Mucosa of descending colon (tissue), 3 donors: ENCODE measurements at regions not wholly inside any gene's neighbourhood (a gene's known extent, or its start where the extent isn't known, plus 50 kb on each side); places are given as distances from the start of the nearest gene placed in this dataset.
A peak's percentile ranks its signal among the peaks of the same experiment; 100 is the strongest.

Experiments
- ATAC-seq: fragments of 200-7000 bp; cut with Tn5 transposase; one replicate; pipeline ENCODE4 v1.9.1; 2020; ENCODE audit warnings: mild to moderate bottlenecking, moderate library complexity
- DNase-seq, 3 donors: peaks; one replicate each; pipeline ENCODE4 v3.0.0-alpha.2; 2020
- H3K36me3 ChIP-seq: fragments of 200-600 bp; one replicate; pipeline ENCODE4 v1.8.0; 2021; ENCODE audit warnings: low read depth, mild to moderate bottlenecking
- H3K4me1 ChIP-seq: fragments of 200-600 bp; one replicate; pipeline ENCODE4 v1.8.0; 2021; ENCODE audit warnings: low read depth, mild to moderate bottlenecking
- H3K4me3 ChIP-seq: fragments of 200-600 bp; one replicate; pipeline ENCODE4 v1.8.0; 2021; ENCODE audit warnings: mild to moderate bottlenecking
- H3K9me3 ChIP-seq: fragments of 200-600 bp; one replicate; pipeline ENCODE4 v1.8.0; 2021; ENCODE audit warnings: mild to moderate bottlenecking
- intact Hi-C, 2 donors: fragments of 100-400 bp; cut with DNase I in 1 of 2; cut with micrococcal nuclease in 1 of 2; formaldehyde crosslinking; loops; one replicate each; pipeline versions ENCODE4 v1.11.0 to v1.11.1; 2022; cut with DNase I, micrococcal nuclease
- TF ChIP-seq, protein P1 (sequence below): fragments of 200-600 bp; IDR thresholded peaks from one replicate; pipeline ENCODE4 v1.8.0; 2022; ENCODE audit warnings: antibody characterized with exemption, mild to moderate bottlenecking
- donor health status: DM: no; HTN: no; CAD: no; lungs with moderate emphysema.
- donor health status: DM: no; HTN: no; CAD: no.
- donor health status: DM: no; HTN: yes; CAD: no.

DNA sequence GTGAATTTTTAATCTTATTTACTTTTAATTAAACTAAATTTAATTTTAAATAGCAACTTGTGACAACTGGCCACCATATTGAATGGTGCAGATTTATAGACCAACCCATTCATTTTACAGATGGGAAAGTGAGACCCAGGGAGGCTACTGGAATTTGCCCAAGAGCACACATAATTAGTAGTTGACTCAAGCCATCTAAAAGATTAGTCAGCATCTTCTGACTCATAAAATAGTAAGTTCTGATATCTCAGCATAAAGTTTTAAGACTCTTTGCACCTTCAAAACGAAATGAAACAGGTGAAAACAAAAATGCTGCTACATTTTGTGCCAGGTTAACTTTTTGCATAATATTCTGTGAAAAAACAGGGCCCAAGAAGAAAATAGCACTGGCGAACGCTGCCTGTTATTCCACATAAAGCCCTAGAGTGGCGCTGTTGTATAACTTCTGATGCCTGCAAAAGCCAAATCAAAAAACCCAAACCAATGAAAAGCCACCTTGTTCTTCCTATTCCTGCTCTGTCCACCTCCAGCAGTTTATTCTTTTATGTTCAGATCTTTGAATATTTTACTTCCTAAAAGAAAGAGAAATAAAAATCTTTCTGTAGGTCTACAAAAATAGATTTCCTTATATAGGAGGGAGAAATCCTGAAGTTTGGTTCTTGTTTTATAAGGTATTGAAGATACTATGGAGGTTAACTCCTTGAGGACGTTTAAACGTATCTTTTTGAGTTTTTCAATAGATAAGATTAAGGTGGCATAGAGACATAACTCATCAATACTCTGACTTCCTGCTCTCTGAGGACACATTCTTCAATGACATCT, 62.8 kb downstream of the OTOL1 start:
- peak in 1 of 3 donors; percentile 3 for DNase-seq
- intact Hi-C loops, result no loop called here
- ATAC-seq, result peak; percentile 39

GRCh38 chr3:161560008-161560637, 63.5 kb downstream of the OTOL1 start:
- H3K36me3 ChIP-seq, result no peaks in the 10 kb centered on the region
- H3K4me3 ChIP-seq, result no peak overlapping the region
- TF ChIP-seq, protein P1, sequence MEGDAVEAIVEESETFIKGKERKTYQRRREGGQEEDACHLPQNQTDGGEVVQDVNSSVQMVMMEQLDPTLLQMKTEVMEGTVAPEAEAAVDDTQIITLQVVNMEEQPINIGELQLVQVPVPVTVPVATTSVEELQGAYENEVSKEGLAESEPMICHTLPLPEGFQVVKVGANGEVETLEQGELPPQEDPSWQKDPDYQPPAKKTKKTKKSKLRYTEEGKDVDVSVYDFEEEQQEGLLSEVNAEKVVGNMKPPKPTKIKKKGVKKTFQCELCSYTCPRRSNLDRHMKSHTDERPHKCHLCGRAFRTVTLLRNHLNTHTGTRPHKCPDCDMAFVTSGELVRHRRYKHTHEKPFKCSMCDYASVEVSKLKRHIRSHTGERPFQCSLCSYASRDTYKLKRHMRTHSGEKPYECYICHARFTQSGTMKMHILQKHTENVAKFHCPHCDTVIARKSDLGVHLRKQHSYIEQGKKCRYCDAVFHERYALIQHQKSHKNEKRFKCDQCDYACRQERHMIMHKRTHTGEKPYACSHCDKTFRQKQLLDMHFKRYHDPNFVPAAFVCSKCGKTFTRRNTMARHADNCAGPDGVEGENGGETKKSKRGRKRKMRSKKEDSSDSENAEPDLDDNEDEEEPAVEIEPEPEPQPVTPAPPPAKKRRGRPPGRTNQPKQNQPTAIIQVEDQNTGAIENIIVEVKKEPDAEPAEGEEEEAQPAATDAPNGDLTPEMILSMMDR, result no peak
- no peaks in the 10 kb centered on the region for H3K9me3 ChIP-seq
- DNase-seq (peak in 1 of 3 donors; percentile 27), ATAC-seq (peak; percentile 36)
- intact Hi-C loops, result no loop called here
- no peaks in the 10 kb centered on the region for H3K4me1 ChIP-seq

More for the DNA sequence above, 62.8 kb downstream of the OTOL1 start:
- Histone ChIP-seq H3K4me3 (no peak overlapping the region), H3K9me3 (no peaks in the 10 kb centered on the region), H3K4me1 (no peaks in the 10 kb centered on the region), H3K36me3 (no peaks in the 10 kb centered on the region)
- TF ChIP-seq, protein P1, result peak; percentile 54

- ATAC-seq (no peak), DNase-seq (no peak)
- H3K9me3 ChIP-seq, result no peaks in the 10 kb centered on the region
- H3K36me3 ChIP-seq, result no peaks in the 10 kb centered on the region
- TF ChIP-seq, protein P1, result no peak
- H3K4me3 ChIP-seq, result no peak overlapping the region
- intact Hi-C loops, result no loop called here
- no peaks in the 10 kb centered on the region for H3K4me1 ChIP-seq
Measured at GRCh38 chr3:161567577-161568361, 71.2 kb downstream of the OTOL1 start.

DNA sequence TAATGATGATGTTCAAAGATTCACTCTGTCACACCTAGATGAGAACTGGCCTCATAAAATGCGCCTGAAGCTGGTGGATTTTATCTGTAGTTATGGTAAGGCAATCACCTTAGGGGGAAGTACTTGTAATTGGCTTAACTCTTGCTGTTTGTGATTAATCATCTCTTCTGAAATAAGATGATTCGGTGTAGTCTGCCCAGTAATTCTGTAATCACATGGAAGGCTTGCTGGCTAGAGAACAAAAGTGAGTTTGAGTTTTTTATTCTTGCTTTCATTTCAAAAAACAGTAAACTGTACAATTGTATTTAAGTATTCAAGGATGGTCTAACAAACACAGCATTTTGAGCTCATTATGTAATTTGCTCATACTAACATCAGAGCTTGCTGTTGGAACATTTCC, 72.1 kb downstream of the OTOL1 start:
- Histone ChIP-seq H3K36me3 (no peaks in the 10 kb centered on the region), H3K9me3 (no peaks in the 10 kb centered on the region), H3K4me3 (no peak overlapping the region), H3K4me1 (no peaks in the 10 kb centered on the region)
- TF ChIP-seq, protein P1, result no peak
- intact Hi-C loops, result no loop called here
- DNase-seq (no peak), ATAC-seq (no peak)

DNA sequence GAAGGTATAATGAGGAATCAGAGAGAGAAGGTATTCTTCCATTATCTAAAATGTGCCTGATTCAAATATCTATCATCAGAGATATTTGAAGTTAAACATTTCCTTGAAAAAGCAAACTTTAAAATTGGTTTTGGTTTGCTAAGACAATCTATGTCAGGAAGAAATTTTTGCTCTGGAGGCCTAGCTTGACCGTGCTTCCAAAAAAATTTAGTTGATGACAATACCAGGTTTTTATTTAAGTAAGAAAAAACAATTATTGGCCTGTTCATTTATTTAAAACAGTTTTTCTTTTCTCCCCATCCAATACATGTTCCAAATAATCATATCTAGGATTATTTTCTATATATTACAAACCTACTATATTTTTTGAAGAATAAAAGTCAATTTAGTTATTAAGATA, 75.3 kb downstream of the OTOL1 start:
- Histone ChIP-seq H3K36me3 (no peaks in the 10 kb centered on the region), H3K9me3 (no peaks in the 10 kb centered on the region), H3K4me3 (no peak overlapping the region), H3K4me1 (no peaks in the 10 kb centered on the region)
- no peak for DNase-seq
- intact Hi-C loops, result no loop called here
- TF ChIP-seq, protein P1, result no peak
- no peak for ATAC-seq
